T-cell (primary cell): ENCODE measurements at regions not wholly inside any gene's neighbourhood (a gene's known extent, or its start where the extent isn't known, plus 50 kb on each side); places are given as distances from the start of the nearest gene placed in this dataset.

Experiments
- ATAC-seq, 4 experiments: fragments of 200-7000 bp in 3 of 4; fragments of 150-1000 bp in 1 of 4; cut with Tn5 transposase; replicated peaks in 1 of 4; 1 replicate in 3 of 4; 2 replicates in 1 of 4; pipeline ENCODE4 v1.10.0; 2021; ENCODE audit warnings: moderate library complexity in 3 of 4, mild to moderate bottlenecking in 2 of 4, moderate number of reproducible peaks in 1 of 4
- CTCF ChIA-PET, 2 donors: fragments of 300-600 bp; sonication (Branson Sonifier 250); formaldehyde crosslinking; loops; one replicate each; lab custom pipeline; 2022; ENCODE audit warnings: antibody characterized with exemption in 2 of 2; lab: Charles Lee
- POLR2A ChIA-PET, 2 donors: fragments of 300-600 bp; sonication (Branson Sonifier 250); formaldehyde crosslinking; loops; one replicate each; lab custom pipeline; 2022; ENCODE audit warnings: antibody characterized with exemption in 2 of 2; lab: Charles Lee
- DNase-seq, 35 experiments: peaks; one replicate each; pipeline versions ENCODE4 v3.0.0 to v3.0.0-alpha.2; 2013 to 2023
- H3K27ac ChIP-seq: one replicate; pipeline ENCODE4 v1.5.1; 2013; ENCODE audit warnings: low read length
- H3K27me3 ChIP-seq, 2 experiments: replicated peaks in 1 of 2; 1 replicate in 1 of 2; 2 replicates in 1 of 2; pipeline versions ENCODE4 v1.6.1 to v1.7.0; 2013; ENCODE audit warnings: low read length in 1 of 2, mixed read lengths in 1 of 2; ENCODE audit not compliant: control insufficient read depth in 2 of 2, insufficient read depth in 2 of 2; ENCODE audit errors: extremely low read depth in 1 of 2
- H3K36me3 ChIP-seq, 2 donors: 1 replicate in 1 of 2; 2 replicates in 1 of 2; pipeline versions ENCODE4 v1.6.1 to v1.7.0; 2013; ENCODE audit warnings: low read length in 1 of 2; ENCODE audit not compliant: control insufficient read depth in 2 of 2, insufficient read depth in 1 of 2; ENCODE audit errors: extremely low read depth in 1 of 2
- H3K4me1 ChIP-seq, 2 experiments: 1 replicate in 1 of 2; 2 replicates in 1 of 2; pipeline versions ENCODE4 v1.6.1 to v1.7.0; 2013; ENCODE audit warnings: low read length in 2 of 2, mixed read lengths in 1 of 2; ENCODE audit not compliant: insufficient read depth in 2 of 2, control insufficient read depth in 1 of 2; ENCODE audit errors: extremely low read depth in 1 of 2
- H3K4me3 ChIP-seq, 2 donors: 1 replicate in 1 of 2; 2 replicates in 1 of 2; pipeline versions ENCODE4 v1.5.1 to v1.7.0; 2013; ENCODE audit warnings: mild to moderate bottlenecking in 2 of 2, low read length in 1 of 2, moderate library complexity in 1 of 2; ENCODE audit not compliant: control insufficient read depth in 1 of 2; ENCODE audit errors: extremely low read depth in 1 of 2
- H3K9me3 ChIP-seq: 2 replicates; pipeline ENCODE4 v1.7.0; 2013
- H3K27ac Mint-ChIP-seq, 2 donors: one replicate each; pipeline ENCODE4 v1.8.0; 2020 to 2021; ENCODE audit warnings: mild to moderate bottlenecking in 2 of 2, mixed read lengths in 2 of 2
- H3K27me3 Mint-ChIP-seq, 2 donors: one replicate each; pipeline ENCODE4 v1.8.0; 2021 to 2022; ENCODE audit warnings: mixed read lengths in 2 of 2
- H3K36me3 Mint-ChIP-seq: one replicate; pipeline ENCODE4 v1.8.0; 2021; ENCODE audit warnings: mixed read lengths
- H3K4me1 Mint-ChIP-seq, 3 donors: one replicate each; pipeline ENCODE4 v1.8.0; 2020 to 2022; ENCODE audit warnings: mixed read lengths in 3 of 3, mild to moderate bottlenecking in 1 of 3
- H3K4me3 Mint-ChIP-seq, 3 donors: one replicate each; pipeline ENCODE4 v1.8.0; 2020 to 2022; ENCODE audit warnings: mild to moderate bottlenecking in 3 of 3, mixed read lengths in 3 of 3, moderate library complexity in 3 of 3
- H3K9me3 Mint-ChIP-seq, 3 donors: one replicate each; pipeline ENCODE4 v1.8.0; 2020 to 2022; ENCODE audit warnings: mixed read lengths in 3 of 3
- WGBS: methylation state at CpG from one replicate; pipeline ENCODE4 v1.1.5; 2013; ENCODE audit warnings: missing lambda C conversion rate; ENCODE audit not compliant: insufficient coverage; 5-methylcytosine and 5-hydroxymethylcytosine counted together

DNA sequence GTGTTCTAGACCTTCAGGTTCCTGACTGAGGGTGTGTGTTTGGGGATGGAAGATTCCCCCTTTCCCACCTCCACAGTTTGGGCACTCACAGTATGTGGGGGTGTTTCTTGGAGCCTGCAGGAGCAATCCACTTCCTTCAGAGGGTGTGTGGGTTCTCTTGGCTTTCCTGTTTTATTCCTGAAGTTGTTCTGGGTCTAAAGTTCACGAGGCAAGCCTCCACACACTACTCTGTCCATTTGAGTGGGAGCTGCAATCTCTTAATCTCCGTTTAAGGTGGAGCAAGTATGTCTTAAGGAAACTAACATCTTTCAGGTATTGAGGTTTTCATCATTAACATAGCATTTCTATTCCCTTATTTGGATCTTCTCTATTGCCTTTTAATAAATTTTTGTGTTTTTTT is 141.8 kb downstream of the TENT5C start:
- no CpG with 5 or more reads among the region's 2 CpGs for WGBS
- H3K9me3 ChIP-seq: no peaks in the 10 kb centered on the region
- DNase-seq (no peak), ATAC-seq (no peak)
- Mint-ChIP-seq H3K4me1 (no peaks in the 10 kb centered on the region), H3K27ac (no peak overlapping the region), H3K9me3 (peaks cover 0 to 12% (median 10%) of the 10 kb centered on the region in 3 donors), H3K4me3 (no peak overlapping the region), H3K36me3 (peaks cover 3% of the 10 kb centered on the region), H3K27me3 (peaks cover 21 to 25% of the 10 kb centered on the region in 2 donors)
- H3K36me3 ChIP-seq: no peaks in the 10 kb centered on the region
- H3K4me1 ChIP-seq: no peaks in the 10 kb centered on the region
- POLR2A ChIA-PET: no interaction called here
- H3K4me3 ChIP-seq: no peak overlapping the region
- H3K27me3 ChIP-seq: peaks cover 0 to 11% of the 10 kb centered on the region in 2 experiments
- CTCF ChIA-PET: interaction anchor here in 1 of 2 donors (0.6 kb wide), 1 partner anchor 12 kb away, joined by 3 read pairs; no protein-coding TSS in a partner anchor
- H3K27ac ChIP-seq: no peak overlapping the region

DNA sequence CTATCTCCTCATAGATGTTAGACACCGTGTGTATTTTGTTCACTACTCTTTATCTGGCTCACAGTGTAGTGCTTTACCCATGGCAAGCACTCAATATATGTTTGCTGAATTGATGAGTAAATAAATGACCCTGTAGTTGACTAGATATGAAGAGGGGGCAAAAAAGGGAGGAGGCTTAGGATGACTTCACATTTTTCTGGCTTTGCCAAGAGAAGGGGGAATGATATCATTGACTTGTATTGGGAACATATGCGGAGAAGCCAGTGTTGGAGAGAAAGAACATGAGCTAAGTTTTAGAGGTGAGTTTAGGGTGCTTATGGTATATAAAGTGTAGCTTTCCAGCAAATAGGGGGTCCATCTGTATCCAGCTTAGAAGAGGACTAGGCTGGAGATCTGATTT is 145.5 kb downstream of the TENT5C start:
- Mint-ChIP-seq H3K4me3 (no peak overlapping the region), H3K36me3 (no peaks in the 10 kb centered on the region), H3K9me3 (peaks cover 0 to 1% (median under 1%) of the 10 kb centered on the region in 3 donors), H3K4me1 (peaks cover 0 to 3% (median 0%) of the 10 kb centered on the region in 3 donors), H3K27me3 (peaks cover 32 to 34% of the 10 kb centered on the region in 2 donors), H3K27ac (no peak overlapping the region)
- H3K27ac ChIP-seq: no peak overlapping the region
- H3K9me3 ChIP-seq: no peaks in the 10 kb centered on the region
- no peaks in the 10 kb centered on the region for H3K36me3 ChIP-seq
- DNase-seq (no peak), ATAC-seq (no peak)
- H3K4me3 ChIP-seq: no peak overlapping the region
- CTCF ChIA-PET: interaction anchor here in 1 of 2 donors (1.2 kb wide), 1 partner anchor 238 kb away, joined by 3 read pairs; no protein-coding TSS in a partner anchor
- peaks cover 0 to 7% of the 10 kb centered on the region in 2 experiments for H3K4me1 ChIP-seq
- WGBS: 100% methylated on average over 1 of the region's 2 CpGs
- POLR2A ChIA-PET: interaction anchor here in 1 of 2 donors (0.6 kb wide), 1 partner anchor 91 kb away, joined by 3 read pairs; no protein-coding TSS in a partner anchor
- peaks cover 2 to 25% of the 10 kb centered on the region in 2 experiments for H3K27me3 ChIP-seq

DNA sequence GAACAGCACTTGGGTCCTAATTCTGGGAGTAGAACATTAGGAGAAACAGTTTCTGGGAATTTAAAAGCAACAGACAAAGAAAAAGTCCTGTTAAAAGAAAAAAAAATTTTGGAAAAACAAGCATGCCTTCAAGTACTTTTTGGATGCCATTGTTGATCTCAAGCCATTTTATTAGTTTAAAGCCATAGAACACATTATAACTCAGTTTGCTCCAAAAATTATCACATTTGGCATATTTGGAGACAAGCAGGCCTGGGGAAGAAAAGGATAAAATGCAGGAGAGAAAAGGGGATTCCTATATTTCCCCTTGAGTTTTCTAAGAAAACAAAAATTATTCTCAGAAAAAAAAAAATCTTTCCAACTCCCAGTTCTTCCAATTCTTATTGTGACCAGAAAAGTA is 146.8 kb downstream of the TENT5C start:
- no peaks in the 10 kb centered on the region for H3K9me3 Mint-ChIP-seq
- no peak for DNase-seq
- POLR2A ChIA-PET: no interaction called here
- no peak overlapping the region for H3K4me3 Mint-ChIP-seq
- H3K9me3 ChIP-seq: no peaks in the 10 kb centered on the region
- peaks cover 2 to 18% of the 10 kb centered on the region in 2 experiments for H3K27me3 ChIP-seq
- CTCF ChIA-PET: interaction anchor here (0.7 to 8.7 kb wide), 5 partner anchors 214 to 239 kb away, joined by 3 to 117 read pairs (median 35); no protein-coding TSS in a partner anchor
- no peaks in the 10 kb centered on the region for H3K36me3 ChIP-seq
- H3K27ac Mint-ChIP-seq: no peak overlapping the region
- H3K27ac ChIP-seq: no peak overlapping the region
- H3K4me1 ChIP-seq: peaks cover 0 to 7% of the 10 kb centered on the region in 2 experiments
- H3K4me1 Mint-ChIP-seq: peaks cover 0 to 3% (median 0%) of the 10 kb centered on the region in 3 donors
- peaks cover 32 to 34% of the 10 kb centered on the region in 2 donors for H3K27me3 Mint-ChIP-seq
- no peak for ATAC-seq
- H3K36me3 Mint-ChIP-seq: no peaks in the 10 kb centered on the region
- H3K4me3 ChIP-seq: no peak overlapping the region

DNA sequence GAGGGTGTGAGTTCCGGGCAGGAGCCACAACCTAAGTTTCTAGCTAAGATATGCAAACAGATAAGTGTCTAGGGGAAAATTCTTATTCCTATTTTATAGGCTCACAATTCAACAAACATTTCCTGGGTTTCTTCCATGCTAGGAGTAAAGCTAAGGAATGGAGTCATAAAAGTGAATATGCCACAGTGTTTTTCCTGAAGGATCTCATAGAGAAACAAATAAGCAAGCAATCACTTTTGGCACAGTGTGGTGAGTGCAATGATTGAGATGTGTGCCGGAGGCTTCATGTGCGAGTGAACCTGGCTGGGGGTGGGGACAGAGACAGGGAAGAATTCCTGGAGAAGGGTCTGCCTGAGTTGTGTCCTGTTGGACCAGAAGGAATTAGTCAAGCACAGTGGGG is 147.4 kb downstream of the TENT5C start:
- Histone ChIP-seq H3K36me3 (no peaks in the 10 kb centered on the region), H3K4me1 (peaks cover 0 to 7% of the 10 kb centered on the region in 2 experiments), H3K4me3 (no peak overlapping the region), H3K27ac (no peak overlapping the region), H3K9me3 (no peaks in the 10 kb centered on the region), H3K27me3 (peaks cover 2 to 18% of the 10 kb centered on the region in 2 experiments)
- WGBS: 100% methylated on average over 1 of the region's 3 CpGs
- ATAC-seq: no peak
- no peak overlapping the region for H3K27ac Mint-ChIP-seq
- no peaks in the 10 kb centered on the region for H3K9me3 Mint-ChIP-seq
- H3K4me3 Mint-ChIP-seq: no peak overlapping the region
- no peaks in the 10 kb centered on the region for H3K36me3 Mint-ChIP-seq
- ChIA-PET CTCF (interaction anchor here (0.7 to 8.7 kb wide), 16 partner anchors 9 to 247 kb away, joined by 3 to 117 read pairs (median 4); no protein-coding TSS in a partner anchor), POLR2A (no interaction called here)
- no peak for DNase-seq
- peaks cover under 1 to 4% (median 3%) of the 10 kb centered on the region in 3 donors for H3K4me1 Mint-ChIP-seq
- H3K27me3 Mint-ChIP-seq: peaks cover 31 to 33% of the 10 kb centered on the region in 2 donors

DNA sequence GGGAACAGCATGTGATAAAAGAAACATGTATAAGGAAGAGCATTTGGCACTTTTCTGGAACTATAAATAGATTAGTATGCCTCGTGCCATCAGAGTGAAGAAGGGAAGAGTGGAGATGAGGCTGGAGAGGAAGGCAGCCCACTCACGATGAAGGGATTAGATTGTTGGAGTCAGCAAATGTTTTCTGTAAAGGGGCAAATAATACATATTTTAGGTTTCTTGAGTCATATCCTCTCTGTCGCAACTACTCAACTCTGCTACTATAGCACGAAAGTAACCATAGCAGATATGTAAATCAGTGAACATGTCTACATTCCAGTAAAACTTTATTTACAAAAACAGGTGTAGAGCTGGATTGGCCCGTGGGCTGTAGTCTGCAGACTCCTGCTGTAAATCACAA is 147.8 kb downstream of the TENT5C start:
- no peak overlapping the region for H3K27ac Mint-ChIP-seq
- peaks cover 31 to 33% of the 10 kb centered on the region in 2 donors for H3K27me3 Mint-ChIP-seq
- WGBS: 56% methylated on average over 3 of the region's 5 CpGs

DNA sequence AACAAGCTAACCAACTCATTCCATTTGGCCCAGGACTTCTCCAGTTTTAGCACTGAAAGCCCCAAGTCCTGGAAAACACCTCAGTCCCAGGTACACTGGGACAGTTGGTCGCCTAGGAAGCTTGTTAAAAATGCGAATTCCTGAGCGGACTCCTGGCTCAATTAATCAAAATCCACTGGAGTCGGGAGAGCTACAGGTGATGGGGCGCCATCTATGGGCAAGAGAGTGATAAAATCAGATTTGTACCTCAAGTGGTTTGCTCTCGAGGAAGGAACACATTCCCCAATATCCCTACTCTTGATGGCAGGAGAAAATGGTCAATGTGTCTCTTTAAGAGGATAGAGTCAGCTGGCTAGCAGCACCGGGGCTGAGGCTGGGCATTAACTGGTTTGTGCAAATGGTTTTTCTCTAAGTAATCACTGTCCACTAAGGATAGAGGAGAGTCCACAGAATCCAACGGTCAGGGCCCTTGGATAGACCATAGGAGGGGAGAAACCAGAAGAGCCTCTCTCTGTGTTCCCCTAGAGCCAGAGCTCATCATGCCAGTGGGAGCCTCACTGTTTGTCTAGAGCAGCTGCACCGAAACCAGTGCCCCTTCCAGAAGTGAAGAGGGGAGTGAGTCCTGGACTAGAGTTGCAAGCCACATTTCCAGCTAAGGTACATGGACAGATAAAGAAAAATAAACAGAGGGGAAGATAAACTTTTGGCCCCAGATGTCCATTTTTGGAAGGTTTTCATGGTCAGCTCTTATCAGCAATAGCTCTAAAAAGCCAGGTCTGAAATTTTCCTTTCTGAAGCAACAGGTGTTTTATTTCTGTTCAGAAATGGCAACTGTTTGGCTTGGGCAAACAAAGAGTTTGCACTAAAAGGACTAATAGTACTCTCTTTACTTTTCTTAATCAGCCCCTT is 148.5 kb downstream of the TENT5C start:
- Mint-ChIP-seq H3K4me3 (no peak overlapping the region), H3K27me3 (peaks cover 30 to 34% of the 10 kb centered on the region in 2 donors)
- no peak for ATAC-seq

More for the DNA sequence above, 147.8 kb downstream of the TENT5C start:
- no peaks in the 10 kb centered on the region for H3K36me3 Mint-ChIP-seq
- ATAC-seq (no peak), DNase-seq (no peak)
- Histone ChIP-seq H3K4me3 (no peak overlapping the region), H3K27ac (no peak overlapping the region), H3K9me3 (no peaks in the 10 kb centered on the region), H3K4me1 (peaks cover 0 to 10% of the 10 kb centered on the region in 2 experiments), H3K36me3 (no peaks in the 10 kb centered on the region), H3K27me3 (peaks cover 2 to 20% of the 10 kb centered on the region in 2 experiments)
- no peaks in the 10 kb centered on the region for H3K9me3 Mint-ChIP-seq
- ChIA-PET CTCF (interaction anchor here (0.5 to 8.7 kb wide), 30 partner anchors 9 to 634 kb away, joined by 3 to 117 read pairs (median 4); no protein-coding TSS in a partner anchor), POLR2A (no interaction called here)
- H3K4me3 Mint-ChIP-seq: no peak overlapping the region
- H3K4me1 Mint-ChIP-seq: peaks cover 5 to 8% (median 7%) of the 10 kb centered on the region in 3 donors

More for the DNA sequence above, 148.5 kb downstream of the TENT5C start:
- CTCF ChIA-PET: interaction anchor here (0.5 to 8.7 kb wide), 40 partner anchors 8 to 716 kb away, joined by 3 to 117 read pairs (median 3); no protein-coding TSS in a partner anchor
- peaks cover 0 to 15% of the 10 kb centered on the region in 2 experiments for H3K4me1 ChIP-seq
- POLR2A ChIA-PET: no interaction called here
- WGBS: 33% methylated on average over 3 of the region's 9 CpGs
- Mint-ChIP-seq H3K36me3 (no peaks in the 10 kb centered on the region), H3K27ac (no peak overlapping the region), H3K9me3 (no peaks in the 10 kb centered on the region), H3K4me1 (peaks cover 9 to 11% (median 11%) of the 10 kb centered on the region in 3 donors)
- no peak overlapping the region for H3K27ac ChIP-seq
- DNase-seq: peak in 27 of 35 experiments; percentile 5 to 75 (median 34)
- H3K4me3 ChIP-seq: no peak overlapping the region
- no peaks in the 10 kb centered on the region for H3K9me3 ChIP-seq
- H3K27me3 ChIP-seq: peaks cover 2 to 25% of the 10 kb centered on the region in 2 experiments
- H3K36me3 ChIP-seq: no peaks in the 10 kb centered on the region
